ENCODE measurements at regions not wholly inside any gene's neighbourhood (a gene's known extent, or its start where the extent isn't known, plus 50 kb on each side); places are given as distances from the start of the nearest gene placed in this dataset.

DNA sequence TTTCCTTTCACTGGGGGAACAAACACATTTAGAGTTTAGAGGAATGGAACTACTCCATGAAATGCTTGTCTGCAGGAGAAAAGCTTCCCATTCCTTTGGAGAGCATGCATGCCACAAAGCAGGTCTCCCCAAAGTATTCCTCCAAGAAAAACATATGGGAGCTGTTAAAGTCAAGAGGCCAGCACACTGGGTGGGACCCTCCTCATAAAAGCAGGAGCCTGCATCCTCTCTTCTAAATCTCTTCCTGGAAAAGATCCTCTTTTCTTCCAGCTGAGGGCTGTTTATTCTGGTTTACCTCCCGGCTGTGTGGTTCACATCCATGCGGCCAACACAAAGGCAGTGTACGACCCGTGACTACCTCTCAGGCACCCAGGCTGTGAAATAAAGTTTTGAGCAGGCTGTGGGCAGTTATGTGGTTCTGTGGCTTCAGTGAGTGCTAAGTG is 103.4 kb downstream of the TENT5C start:
- H2AFZ ChIP-seq (ENCODE audit: low read length) = no peak overlapping the region
- no peaks in the 10 kb centered on the region for H3F3A ChIP-seq (ENCODE audit: insufficient read depth, low read length)
- no peak overlapping the region for H3K9ac ChIP-seq (ENCODE audit: low read length)
- H3K9me2 ChIP-seq (replicated peaks; ENCODE audit: insufficient read depth, low read length) = no peaks in the 10 kb centered on the region
- H3K36me3 ChIP-seq (replicated peaks; ENCODE audit: insufficient read depth, low read length) = no peaks in the 10 kb centered on the region
- H4K20me1 ChIP-seq (ENCODE audit: insufficient read depth, low read length) = no peaks in the 10 kb centered on the region
- no peak overlapping the region for H3K4me2 ChIP-seq (ENCODE audit: low read depth, low read length)
- no peak overlapping the region for H3K27ac ChIP-seq (ENCODE audit: low read length)
- no peak for TF ChIP-seq EZH2 (optimal IDR thresholded peaks at IDR 0.05; ENCODE audit: low read depth, low read length)
- TF ChIP-seq, protein P1, sequence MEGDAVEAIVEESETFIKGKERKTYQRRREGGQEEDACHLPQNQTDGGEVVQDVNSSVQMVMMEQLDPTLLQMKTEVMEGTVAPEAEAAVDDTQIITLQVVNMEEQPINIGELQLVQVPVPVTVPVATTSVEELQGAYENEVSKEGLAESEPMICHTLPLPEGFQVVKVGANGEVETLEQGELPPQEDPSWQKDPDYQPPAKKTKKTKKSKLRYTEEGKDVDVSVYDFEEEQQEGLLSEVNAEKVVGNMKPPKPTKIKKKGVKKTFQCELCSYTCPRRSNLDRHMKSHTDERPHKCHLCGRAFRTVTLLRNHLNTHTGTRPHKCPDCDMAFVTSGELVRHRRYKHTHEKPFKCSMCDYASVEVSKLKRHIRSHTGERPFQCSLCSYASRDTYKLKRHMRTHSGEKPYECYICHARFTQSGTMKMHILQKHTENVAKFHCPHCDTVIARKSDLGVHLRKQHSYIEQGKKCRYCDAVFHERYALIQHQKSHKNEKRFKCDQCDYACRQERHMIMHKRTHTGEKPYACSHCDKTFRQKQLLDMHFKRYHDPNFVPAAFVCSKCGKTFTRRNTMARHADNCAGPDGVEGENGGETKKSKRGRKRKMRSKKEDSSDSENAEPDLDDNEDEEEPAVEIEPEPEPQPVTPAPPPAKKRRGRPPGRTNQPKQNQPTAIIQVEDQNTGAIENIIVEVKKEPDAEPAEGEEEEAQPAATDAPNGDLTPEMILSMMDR (IDR thresholded peaks at IDR 0.05; ENCODE audit: low read length) = no peak
- no peak for TF ChIP-seq EZH2phosphoT487 (IDR thresholded peaks at IDR 0.05; ENCODE audit: low read length)
- H3K4me1 ChIP-seq (ENCODE audit: low read length) = no peaks in the 10 kb centered on the region
- H3K79me2 ChIP-seq (ENCODE audit: low read length) = no peaks in the 10 kb centered on the region
- H3K27me3 ChIP-seq (replicated peaks; ENCODE audit: insufficient read depth, low read length) = no peaks in the 10 kb centered on the region
- H3K4me3 ChIP-seq (ENCODE audit: low read length) = no peak overlapping the region
- DNase-seq = no peak
- no peaks in the 10 kb centered on the region for H3K9me3 ChIP-seq (replicated peaks; ENCODE audit: insufficient read depth, low read length)

DNA sequence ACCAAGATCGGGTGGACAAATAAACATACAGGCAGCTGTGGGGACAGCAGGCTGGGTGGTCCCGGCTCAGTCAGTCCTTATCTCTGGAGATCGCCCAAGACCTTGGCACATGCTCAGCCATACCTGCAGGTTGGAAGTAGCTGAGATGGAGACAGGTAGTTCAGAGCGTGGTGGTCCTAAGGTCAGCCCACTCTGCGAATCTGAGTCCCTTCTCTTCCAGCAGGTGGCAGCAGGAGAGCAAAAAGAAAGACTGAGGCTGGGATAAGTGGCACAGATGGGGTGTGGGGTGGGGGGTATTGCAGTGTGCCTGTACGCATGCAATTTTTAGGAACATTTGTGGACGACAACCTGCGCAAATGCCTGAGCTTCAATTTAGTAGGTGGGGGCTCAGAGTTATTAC is 104.9 kb downstream of the TENT5C start:
- Histone ChIP-seq H3K36me3 (replicated peaks; ENCODE audit: insufficient read depth, low read length) (no peaks in the 10 kb centered on the region), H2AFZ (ENCODE audit: low read length) (no peak overlapping the region), H3K9me2 (replicated peaks; ENCODE audit: insufficient read depth, low read length) (no peaks in the 10 kb centered on the region), H3F3A (ENCODE audit: insufficient read depth, low read length) (no peaks in the 10 kb centered on the region), H3K4me1 (ENCODE audit: low read length) (no peaks in the 10 kb centered on the region), H3K27ac (ENCODE audit: low read length) (no peak overlapping the region), H3K79me2 (ENCODE audit: low read length) (no peaks in the 10 kb centered on the region), H3K27me3 (replicated peaks; ENCODE audit: insufficient read depth, low read length) (no peaks in the 10 kb centered on the region), H3K4me3 (ENCODE audit: low read length) (no peak overlapping the region), H3K9me3 (replicated peaks; ENCODE audit: insufficient read depth, low read length) (no peaks in the 10 kb centered on the region), H3K9ac (ENCODE audit: low read length) (no peak overlapping the region), H4K20me1 (ENCODE audit: insufficient read depth, low read length) (no peaks in the 10 kb centered on the region), H3K4me2 (ENCODE audit: low read depth, low read length) (no peak overlapping the region)
- DNase-seq = no peak
- TF ChIP-seq EZH2phosphoT487 (IDR thresholded peaks at IDR 0.05; ENCODE audit: low read length) = no peak
- no peak for TF ChIP-seq EZH2 (optimal IDR thresholded peaks at IDR 0.05; ENCODE audit: low read depth, low read length)
- TF ChIP-seq, protein P1 (IDR thresholded peaks at IDR 0.05; ENCODE audit: low read length) = peak; percentile 24

DNA sequence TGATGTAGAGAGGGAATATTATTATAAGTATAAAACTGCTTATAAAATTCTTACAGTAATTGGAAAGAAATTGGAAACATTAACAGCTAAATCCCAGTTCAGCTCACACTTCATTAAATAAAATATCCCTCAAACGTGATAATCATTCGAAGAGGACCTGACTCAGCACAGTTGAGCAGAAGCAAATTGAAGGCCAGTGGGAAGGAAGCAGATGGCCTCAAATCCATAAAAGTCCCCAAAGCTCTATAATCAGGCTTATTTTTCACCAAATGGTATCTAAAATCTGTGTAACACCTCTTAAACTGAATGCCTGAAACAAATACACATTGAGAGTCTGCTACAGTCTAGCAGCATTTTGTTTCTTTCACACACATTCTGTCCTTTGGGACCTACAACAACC is 106.8 kb downstream of the TENT5C start:
- TF ChIP-seq EZH2 (optimal IDR thresholded peaks at IDR 0.05; ENCODE audit: low read depth, low read length) = no peak
- no peak for TF ChIP-seq EZH2phosphoT487 (IDR thresholded peaks at IDR 0.05; ENCODE audit: low read length)
- TF ChIP-seq, protein P1 (IDR thresholded peaks at IDR 0.05; ENCODE audit: low read length) = no peak
- Histone ChIP-seq H3K4me2 (ENCODE audit: low read depth, low read length) (no peak overlapping the region), H3K79me2 (ENCODE audit: low read length) (no peaks in the 10 kb centered on the region), H3K4me3 (ENCODE audit: low read length) (no peak overlapping the region), H3K9me2 (replicated peaks; ENCODE audit: insufficient read depth, low read length) (no peaks in the 10 kb centered on the region), H3K36me3 (replicated peaks; ENCODE audit: insufficient read depth, low read length) (no peaks in the 10 kb centered on the region), H3K27me3 (replicated peaks; ENCODE audit: insufficient read depth, low read length) (no peaks in the 10 kb centered on the region), H4K20me1 (ENCODE audit: insufficient read depth, low read length) (no peaks in the 10 kb centered on the region), H3K4me1 (ENCODE audit: low read length) (no peaks in the 10 kb centered on the region), H3K27ac (ENCODE audit: low read length) (no peak overlapping the region), H3K9me3 (replicated peaks; ENCODE audit: insufficient read depth, low read length) (no peaks in the 10 kb centered on the region), H2AFZ (ENCODE audit: low read length) (no peak overlapping the region), H3F3A (ENCODE audit: insufficient read depth, low read length) (no peaks in the 10 kb centered on the region), H3K9ac (ENCODE audit: low read length) (no peak overlapping the region)
- DNase-seq = no peak

All from MM.1S (cell line).